Adrenal gland (tissue), 9 donors: ENCODE measurements at regions not wholly inside any gene's neighbourhood (a gene's known extent, or its start where the extent isn't known, plus 50 kb on each side); places are given as distances from the start of the nearest gene placed in this dataset.

Source experiments
- DNase-seq, 7 donors: peaks; one replicate each; pipeline ENCODE4 v3.0.0-alpha.2; 2019 to 2020
- H3K27ac ChIP-seq, 5 donors: fragments of 200-600 bp; sonication (generic) in 4 of 5; 1 replicate in 3 of 5; 2 replicates in 2 of 5; pipeline versions ENCODE4 v1.5.1 to v1.8.0; 2016 to 2020; ENCODE audit warnings: mild to moderate bottlenecking in 1 of 5
- H3K27me3 ChIP-seq: fragments of 200-600 bp; 2 replicates; pipeline ENCODE4 v1.8.0; 2021
- H3K36me3 ChIP-seq, 2 donors: fragments of 200-600 bp; replicated peaks in 1 of 2; 1 replicate in 1 of 2; 2 replicates in 1 of 2; pipeline versions ENCODE4 v1.5.1 to v1.8.0; 2018 to 2022
- H3K4me1 ChIP-seq, 2 donors: fragments of 200-600 bp; replicated peaks in 1 of 2; 1 replicate in 1 of 2; 2 replicates in 1 of 2; pipeline versions ENCODE4 v1.5.1 to v1.8.0; 2018 to 2021
- H3K4me3 ChIP-seq, 4 donors: fragments of 200-600 bp; sonication (generic) in 3 of 4; one replicate each; pipeline ENCODE4 v1.5.1; 2016 to 2018
- H3K9me3 ChIP-seq, 3 donors: fragments of 200-600 bp; sonication (generic) in 1 of 3; replicated peaks in 1 of 3; 1 replicate in 2 of 3; 2 replicates in 1 of 3; pipeline versions ENCODE4 v1.5.1 to v1.8.0; 2016 to 2021
- POLR2A ChIP-seq, 2 donors: fragments of 450-650 bp; IDR thresholded peaks; one replicate each; pipeline ENCODE4 v1.6.1; 2017; ENCODE audit warnings: antibody characterized with exemption in 2 of 2, mild to moderate bottlenecking in 2 of 2, moderate library complexity in 1 of 2
- WGBS, 4 donors: extraction: QIAGEN DNeasy Blood & Tissue Kit in 2 of 4; methylation state at CpG; one replicate each; pipeline versions ENCODE4 v1.1.5 to v1.1.7; 2013 to 2017; 5-methylcytosine and 5-hydroxymethylcytosine counted together
- intact Hi-C, 2 donors: fragments of 100-400 bp; cut with DNase I; formaldehyde crosslinking; loops; one replicate each; pipeline versions ENCODE4 v1.14.1 to v1.15.0; 2022 to 2023
- TF ChIP-seq, protein P1 (sequence below), 6 experiments: fragments of 450-650 bp in 4 of 6; fragments of 200-600 bp in 2 of 6; sonication (generic) in 1 of 6; IDR thresholded peaks; 1 replicate in 5 of 6; 2 replicates in 1 of 6; pipeline versions ENCODE4 v1.5.1 to v1.8.0; 2016 to 2021; ENCODE audit warnings: antibody characterized with exemption in 6 of 6, mild to moderate bottlenecking in 2 of 6, moderate library complexity in 1 of 6
- donor health status: healthy with polysubstance abuse.
- donor health status: Bipolar disorder and iron deficiency.
- donor health status: DM: yes; HTN: yes; CAD: no.
- donor health status: DM: no; HTN: no; CAD: no.
- donor health status: DM: no; HTN: no; CAD: no.

DNA sequence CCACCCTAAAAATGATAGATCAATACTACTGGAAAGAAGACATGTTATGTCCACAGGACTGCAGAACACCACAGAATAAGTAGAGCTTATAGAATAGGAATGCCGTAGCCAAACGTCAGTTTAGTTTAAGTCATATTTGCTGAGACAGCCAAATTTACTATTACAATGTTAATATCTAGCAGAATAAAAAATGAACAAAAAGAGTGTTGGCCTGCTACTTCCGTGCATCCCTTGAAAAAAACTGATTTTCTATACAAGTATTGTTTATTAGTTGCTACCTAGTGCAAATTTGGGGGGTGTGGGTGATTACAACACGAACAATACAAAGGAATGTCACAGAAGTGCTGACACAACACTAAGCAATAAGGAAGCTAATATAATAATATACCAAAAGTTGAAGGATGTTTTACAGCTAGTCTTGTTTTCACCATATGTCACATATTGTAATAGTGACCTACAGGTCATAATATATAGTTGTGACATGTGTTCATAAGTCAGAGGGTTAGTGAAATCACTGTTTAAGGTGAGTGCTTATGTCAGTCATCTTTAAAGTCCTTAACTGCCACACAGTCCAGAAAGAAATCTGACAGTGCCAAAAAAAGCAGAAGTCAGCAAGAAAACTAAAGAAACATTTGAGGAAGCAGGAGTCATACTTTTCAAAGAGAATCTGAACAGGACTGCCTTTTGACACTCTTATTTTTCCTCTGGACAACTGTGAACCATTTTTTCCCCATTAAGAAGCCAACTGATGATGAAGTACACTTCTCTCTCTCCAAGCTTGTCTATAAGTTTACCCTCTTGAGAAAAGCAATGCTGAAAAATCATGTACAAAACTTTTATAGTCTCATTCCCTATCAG, 376.4 kb downstream of the ZEB2 start:
- H3K27ac ChIP-seq: peak overlapping the region in 3 of 5 donors; percentile 17 to 67 (median 17)
- no peaks in the 10 kb centered on the region for H3K9me3 ChIP-seq
- intact Hi-C loops: no loop called here
- peaks cover 5 to 15% of the 10 kb centered on the region in 2 donors for H3K4me1 ChIP-seq
- 80 to 86% (median 84%) methylated on average over 4 of the region's 4 CpGs for whole genome bisulfite sequencing, 4 donors
- no peak for DNase-seq
- no peak overlapping the region for H3K4me3 ChIP-seq
- no peaks in the 10 kb centered on the region for H3K36me3 ChIP-seq
- TF ChIP-seq, protein P1, sequence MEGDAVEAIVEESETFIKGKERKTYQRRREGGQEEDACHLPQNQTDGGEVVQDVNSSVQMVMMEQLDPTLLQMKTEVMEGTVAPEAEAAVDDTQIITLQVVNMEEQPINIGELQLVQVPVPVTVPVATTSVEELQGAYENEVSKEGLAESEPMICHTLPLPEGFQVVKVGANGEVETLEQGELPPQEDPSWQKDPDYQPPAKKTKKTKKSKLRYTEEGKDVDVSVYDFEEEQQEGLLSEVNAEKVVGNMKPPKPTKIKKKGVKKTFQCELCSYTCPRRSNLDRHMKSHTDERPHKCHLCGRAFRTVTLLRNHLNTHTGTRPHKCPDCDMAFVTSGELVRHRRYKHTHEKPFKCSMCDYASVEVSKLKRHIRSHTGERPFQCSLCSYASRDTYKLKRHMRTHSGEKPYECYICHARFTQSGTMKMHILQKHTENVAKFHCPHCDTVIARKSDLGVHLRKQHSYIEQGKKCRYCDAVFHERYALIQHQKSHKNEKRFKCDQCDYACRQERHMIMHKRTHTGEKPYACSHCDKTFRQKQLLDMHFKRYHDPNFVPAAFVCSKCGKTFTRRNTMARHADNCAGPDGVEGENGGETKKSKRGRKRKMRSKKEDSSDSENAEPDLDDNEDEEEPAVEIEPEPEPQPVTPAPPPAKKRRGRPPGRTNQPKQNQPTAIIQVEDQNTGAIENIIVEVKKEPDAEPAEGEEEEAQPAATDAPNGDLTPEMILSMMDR (IDR thresholded peaks at IDR 0.05): no peak
- no peak for TF ChIP-seq POLR2A (IDR thresholded peaks at IDR 0.05)
- no peaks in the 10 kb centered on the region for H3K27me3 ChIP-seq

DNA sequence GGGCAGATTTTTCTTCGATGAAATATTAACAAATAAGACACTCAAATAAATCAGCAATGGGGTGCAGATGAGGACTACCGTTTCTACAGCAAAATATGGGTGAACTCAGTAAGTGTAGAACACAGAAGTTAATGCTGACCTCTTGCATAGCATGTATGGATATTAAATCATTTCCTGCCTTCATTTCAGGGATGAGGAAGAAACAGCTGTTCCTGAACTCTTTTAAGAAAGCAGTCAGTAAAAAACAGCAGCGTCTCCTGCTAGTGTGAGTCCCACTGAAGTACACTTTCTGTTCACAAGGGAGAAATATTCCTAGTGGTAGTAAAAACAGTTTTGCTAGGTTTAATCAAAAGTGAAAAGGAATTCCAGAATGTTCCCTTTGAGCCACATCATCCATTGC, 379.0 kb downstream of the ZEB2 start:
- no peaks in the 10 kb centered on the region for H3K27me3 ChIP-seq
- peaks cover 0 to 14% of the 10 kb centered on the region in 2 donors for H3K4me1 ChIP-seq
- no peak for DNase-seq
- H3K36me3 ChIP-seq: no peaks in the 10 kb centered on the region
- H3K27ac ChIP-seq: no peak overlapping the region
- 70 to 74% (median 72%) methylated on average over 3 of the region's 3 CpGs for WGBS, 4 donors
- no peaks in the 10 kb centered on the region for H3K9me3 ChIP-seq
- intact Hi-C loops: no loop called here
- TF ChIP-seq, protein P1 (IDR thresholded peaks at IDR 0.05): no peak
- TF ChIP-seq POLR2A (IDR thresholded peaks at IDR 0.05): no peak
- no peak overlapping the region for H3K4me3 ChIP-seq

DNA sequence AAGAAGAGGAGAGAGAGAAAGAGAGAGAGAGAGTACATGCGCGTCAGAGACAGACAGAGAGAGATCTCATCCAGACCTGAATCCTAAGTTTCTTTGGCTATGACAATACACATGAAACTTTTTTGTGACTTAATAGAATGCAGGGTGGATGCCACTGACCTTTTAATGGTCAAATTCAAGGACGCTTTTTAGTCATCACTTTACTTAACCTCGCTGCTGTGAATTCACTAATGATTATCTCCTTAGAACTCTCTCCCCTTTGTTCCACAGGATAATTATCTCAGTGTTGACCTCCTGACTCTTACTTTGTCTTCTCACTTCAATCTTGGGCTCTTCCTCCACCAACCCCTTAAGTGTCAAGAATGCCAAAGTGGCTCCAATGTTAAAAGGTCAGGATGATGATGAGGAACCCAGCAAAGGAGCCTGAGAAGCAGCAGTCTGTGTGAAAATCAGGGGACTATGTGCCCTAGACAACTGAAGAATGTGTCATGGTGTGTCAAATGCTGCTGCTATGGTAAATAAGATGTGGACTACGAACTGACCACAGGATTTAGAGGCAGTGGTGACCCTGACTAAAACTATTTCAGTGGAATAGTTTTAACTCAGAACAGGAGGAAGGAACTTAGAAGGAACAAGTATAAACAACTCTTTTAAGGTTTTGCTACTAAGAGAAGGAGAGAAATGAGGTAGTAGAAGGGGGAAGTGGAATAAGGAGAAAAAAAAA, 382.1 kb downstream of the ZEB2 start:
- Histone ChIP-seq H3K4me1 (peaks cover 0 to 5% of the 10 kb centered on the region in 2 donors), H3K9me3 (no peaks in the 10 kb centered on the region), H3K27me3 (no peaks in the 10 kb centered on the region), H3K36me3 (no peaks in the 10 kb centered on the region), H3K4me3 (no peak overlapping the region), H3K27ac (peak overlapping the region in 2 of 5 donors; percentile 23 to 50)
- 65 to 78% (median 72%) methylated on average over 5 of the region's 5 CpGs for WGBS, 4 donors
- TF ChIP-seq, protein P1 (IDR thresholded peaks at IDR 0.05): no peak
- TF ChIP-seq POLR2A (IDR thresholded peaks at IDR 0.05): no peak
- intact Hi-C loops: no loop called here
- DNase-seq: no peak

DNA sequence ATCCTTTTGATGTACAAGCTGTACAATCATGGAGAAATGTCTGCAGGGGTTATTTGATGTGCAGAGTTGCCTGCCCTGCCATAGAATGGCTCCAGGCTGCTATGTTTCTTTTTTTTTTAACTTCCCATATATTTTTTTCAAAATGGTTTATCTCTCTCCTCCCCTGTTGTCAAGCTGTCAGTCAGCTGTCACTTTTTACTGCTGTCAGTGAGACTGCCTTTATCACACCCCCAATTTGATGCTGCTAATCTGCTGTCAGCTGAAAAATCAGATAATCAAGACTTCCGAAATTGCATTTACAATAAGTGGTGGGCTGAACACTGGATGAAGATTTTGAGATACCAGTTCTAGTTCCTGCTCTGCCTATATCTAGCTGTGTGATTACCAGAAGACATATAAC, 382.6 kb downstream of the ZEB2 start:
- Histone ChIP-seq H3K9me3 (no peaks in the 10 kb centered on the region), H3K27ac (peak overlapping the region in 2 of 5 donors; percentile 23 to 50), H3K4me3 (no peak overlapping the region), H3K36me3 (no peaks in the 10 kb centered on the region), H3K4me1 (peaks cover 0 to 5% of the 10 kb centered on the region in 2 donors), H3K27me3 (no peaks in the 10 kb centered on the region)
- no peak for DNase-seq
- TF ChIP-seq POLR2A (IDR thresholded peaks at IDR 0.05): no peak
- TF ChIP-seq, protein P1 (IDR thresholded peaks at IDR 0.05): no peak
- intact Hi-C loops: no loop called here
- WGBS, 4 donors: 88 to 93% (median 89%) methylated on average over 1 of the region's 1 CpG
